ENCODE measurements at regions not wholly inside any gene's neighbourhood (a gene's known extent, or its start where the extent isn't known, plus 50 kb on each side); places are given as distances from the start of the nearest gene placed in this dataset.

DNA sequence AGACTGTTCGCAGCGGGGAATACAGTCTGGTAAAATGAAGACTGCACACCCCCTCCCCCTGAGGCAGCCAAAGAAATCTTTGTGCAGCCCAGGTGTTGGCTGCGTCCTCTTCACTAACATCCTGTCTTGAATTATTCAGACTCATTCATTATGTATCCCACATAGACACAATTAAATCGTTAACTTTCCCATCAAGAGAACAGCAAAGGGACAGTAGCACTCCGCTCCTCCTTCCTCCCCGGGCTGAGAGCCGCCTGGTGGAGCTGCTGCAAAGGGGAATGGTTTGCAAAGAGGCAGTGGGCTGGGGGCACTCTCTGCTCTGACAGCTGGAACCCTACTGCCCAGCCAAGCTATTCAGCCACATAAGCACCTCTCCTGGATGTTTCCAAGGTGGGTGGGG lies 290.0 kb upstream of the SOX9 start:
- Histone ChIP-seq H3K4me1 (ENCODE audit: control insufficient read depth, extremely low read depth, insufficient read depth, low read length) (no peaks in the 10 kb centered on the region), H3K4me3 (replicated peaks in 1 of 3; ENCODE audit: insufficient read depth in 1 of 3, low read depth in 1 of 3, low read length in 3 of 3) (no peak overlapping the region), H4K20me1 (replicated peaks; ENCODE audit: control insufficient read depth, extremely low read depth, insufficient read depth, low read length) (no peaks in the 10 kb centered on the region), H3K27me3 (ENCODE audit: control insufficient read depth in 2 of 2, insufficient read depth in 2 of 2, low read length in 2 of 2) (no peaks in the 10 kb centered on the region), H3K4me2 (ENCODE audit: insufficient read depth, low read length) (no peak overlapping the region), H3K27ac (ENCODE audit: insufficient read depth, low read depth, low read length) (no peak overlapping the region), H2AFZ (ENCODE audit: low read depth, low read length) (no peak overlapping the region), H3K36me3 (ENCODE audit: control insufficient read depth in 2 of 2, extremely low read depth in 1 of 2, insufficient read depth in 2 of 2, low read length in 2 of 2) (no peaks in the 10 kb centered on the region), H3K9me3 (replicated peaks; ENCODE audit: control insufficient read depth, insufficient read depth, low read length) (no peaks in the 10 kb centered on the region), H3K9ac (replicated peaks; ENCODE audit: extremely low read depth, insufficient read depth, low read length) (no peak overlapping the region), H3K79me2 (ENCODE audit: control insufficient read depth, insufficient read depth, low read length) (no peaks in the 10 kb centered on the region), H3K9me1 (replicated peaks; ENCODE audit: control insufficient read depth, extremely low read depth, insufficient read depth, low read length) (no peaks in the 10 kb centered on the region)
- TF ChIP-seq, protein P1, sequence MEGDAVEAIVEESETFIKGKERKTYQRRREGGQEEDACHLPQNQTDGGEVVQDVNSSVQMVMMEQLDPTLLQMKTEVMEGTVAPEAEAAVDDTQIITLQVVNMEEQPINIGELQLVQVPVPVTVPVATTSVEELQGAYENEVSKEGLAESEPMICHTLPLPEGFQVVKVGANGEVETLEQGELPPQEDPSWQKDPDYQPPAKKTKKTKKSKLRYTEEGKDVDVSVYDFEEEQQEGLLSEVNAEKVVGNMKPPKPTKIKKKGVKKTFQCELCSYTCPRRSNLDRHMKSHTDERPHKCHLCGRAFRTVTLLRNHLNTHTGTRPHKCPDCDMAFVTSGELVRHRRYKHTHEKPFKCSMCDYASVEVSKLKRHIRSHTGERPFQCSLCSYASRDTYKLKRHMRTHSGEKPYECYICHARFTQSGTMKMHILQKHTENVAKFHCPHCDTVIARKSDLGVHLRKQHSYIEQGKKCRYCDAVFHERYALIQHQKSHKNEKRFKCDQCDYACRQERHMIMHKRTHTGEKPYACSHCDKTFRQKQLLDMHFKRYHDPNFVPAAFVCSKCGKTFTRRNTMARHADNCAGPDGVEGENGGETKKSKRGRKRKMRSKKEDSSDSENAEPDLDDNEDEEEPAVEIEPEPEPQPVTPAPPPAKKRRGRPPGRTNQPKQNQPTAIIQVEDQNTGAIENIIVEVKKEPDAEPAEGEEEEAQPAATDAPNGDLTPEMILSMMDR (IDR thresholded peaks at IDR 0.05; ENCODE audit: extremely low read depth in 1 of 2, insufficient read depth in 1 of 2, low read depth in 1 of 2, low read length in 2 of 2): no peak
- no peak for TF ChIP-seq EZH2 (IDR thresholded peaks at IDR 0.05; ENCODE audit: borderline replicate concordance, low read depth, low read length, severe bottlenecking)
- TF ChIP-seq GATA2 (IDR thresholded peaks at IDR 0.05; ENCODE audit: insufficient read depth, insufficient read length, low read depth, low read length): no peak
- TF ChIP-seq, protein P2, sequence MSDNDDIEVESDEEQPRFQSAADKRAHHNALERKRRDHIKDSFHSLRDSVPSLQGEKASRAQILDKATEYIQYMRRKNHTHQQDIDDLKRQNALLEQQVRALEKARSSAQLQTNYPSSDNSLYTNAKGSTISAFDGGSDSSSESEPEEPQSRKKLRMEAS (IDR thresholded peaks at IDR 0.05; ENCODE audit: insufficient read depth, insufficient read length): no peak
- no peak for TF ChIP-seq POLR2AphosphoS5 (IDR thresholded peaks at IDR 0.05; ENCODE audit: insufficient read depth, low read depth, low read length)
- no peak for TF ChIP-seq MYC (IDR thresholded peaks at IDR 0.05; ENCODE audit: low read depth, low read length)
- no peak for TF ChIP-seq POLR2A (IDR thresholded peaks at IDR 0.05; ENCODE audit: low read depth, low read length)
- TF ChIP-seq FOS (IDR thresholded peaks at IDR 0.05; ENCODE audit: borderline replicate concordance, insufficient read depth, low read length): no peak
- no peak for TF ChIP-seq JUN (IDR thresholded peaks at IDR 0.05; ENCODE audit: borderline replicate concordance, insufficient read depth, insufficient read length, low read depth)
- CTCF ChIA-PET: no interaction called here
- dilution Hi-C loops (cut with MboI; ENCODE audit: extremely low pct_ligation_motif_present, low sequenced_read_pairs): no loop called here
- no peak for FAIRE-seq
- intact Hi-C loops (cut with micrococcal nuclease): no loop called here
- no TSS peak for BruUV-seq (replicated peaks)
- no peak for DNase-seq (ENCODE audit: low read depth, low spot score)
- POLR2A ChIA-PET: no interaction called here

All from endothelial cell of umbilical vein (primary cell).